Uterus (tissue), 3 donors: ENCODE measurements at regions not wholly inside any gene's neighbourhood (a gene's known extent, or its start where the extent isn't known, plus 50 kb on each side); places are given as distances from the start of the nearest gene placed in this dataset.

Source experiments
- DNase-seq, 2 donors: peaks; one replicate each; pipeline ENCODE4 v3.0.0-alpha.2; 2019 to 2020
- H3K27ac ChIP-seq, 2 donors: fragments of 200-600 bp; sonication (generic); 1 replicate in 1 of 2; 2 replicates in 1 of 2; pipeline ENCODE4 v1.5.1; 2016 to 2018
- H3K27me3 ChIP-seq, 2 donors: fragments of 200-600 bp; sonication (generic); one replicate each; pipeline ENCODE4 v1.5.1; 2018 to 2019; ENCODE audit warnings: control low read depth in 1 of 2
- H3K36me3 ChIP-seq, 2 donors: fragments of 200-600 bp; sonication (generic); one replicate each; pipeline ENCODE4 v1.5.1; 2019; ENCODE audit warnings: control low read depth in 1 of 2
- H3K4me1 ChIP-seq, 2 donors: fragments of 200-600 bp; sonication (generic); one replicate each; pipeline ENCODE4 v1.5.1; 2018 to 2019; ENCODE audit warnings: control low read depth in 1 of 2
- H3K4me3 ChIP-seq, 2 donors: fragments of 200-600 bp; sonication (generic); 1 replicate in 1 of 2; 2 replicates in 1 of 2; pipeline ENCODE4 v1.5.1; 2018 to 2019; ENCODE audit warnings: mild to moderate bottlenecking in 1 of 2
- H3K9me3 ChIP-seq, 2 donors: fragments of 200-600 bp; sonication (generic); one replicate each; pipeline ENCODE4 v1.5.1; 2019; ENCODE audit warnings: control low read depth in 1 of 2
- CTCF ChIP-seq, 4 experiments: fragments of 200-600 bp in 2 of 4; fragments of 450-650 bp in 2 of 4; sonication (generic) in 2 of 4; IDR thresholded peaks; one replicate each; pipeline ENCODE4 v1.5.1; 2016 to 2019; ENCODE audit warnings: antibody characterized with exemption in 4 of 4, mild to moderate bottlenecking in 2 of 4, moderate library complexity in 1 of 4
- POLR2A ChIP-seq, 2 donors: fragments of 450-650 bp; IDR thresholded peaks; one replicate each; pipeline ENCODE4 v1.6.1; 2016; ENCODE audit warnings: antibody characterized with exemption in 2 of 2, mild to moderate bottlenecking in 1 of 2, moderate library complexity in 1 of 2
- intact Hi-C: fragments of 100-400 bp; cut with DNase I; formaldehyde crosslinking; loops from one replicate; pipeline ENCODE4 v1.15.1; 2023; ENCODE audit warnings: low total_unique reads
- donor health status: DM: yes; HTN: yes; CAD: no.

GRCh38 chr5:61828856-61829255 is 477.1 kb upstream of the KIF2A start:
- Histone ChIP-seq H3K4me3 (no peak overlapping the region), H3K27me3 (no peaks in the 10 kb centered on the region), H3K36me3 (no peaks in the 10 kb centered on the region), H3K4me1 (no peaks in the 10 kb centered on the region), H3K9me3 (no peaks in the 10 kb centered on the region), H3K27ac (no peak overlapping the region)
- intact Hi-C loops = no loop called here
- no peak for DNase-seq
- no peak for TF ChIP-seq POLR2A (IDR thresholded peaks at IDR 0.05)
- TF ChIP-seq CTCF (IDR thresholded peaks at IDR 0.05) = no peak

GRCh38 chr5:61831736-61832135 is 474.3 kb upstream of the KIF2A start:
- Histone ChIP-seq H3K27me3 (no peaks in the 10 kb centered on the region), H3K9me3 (no peaks in the 10 kb centered on the region), H3K4me1 (no peaks in the 10 kb centered on the region), H3K27ac (no peak overlapping the region), H3K36me3 (no peaks in the 10 kb centered on the region), H3K4me3 (no peak overlapping the region)
- no peak for DNase-seq
- intact Hi-C loops = no loop called here
- TF ChIP-seq POLR2A (IDR thresholded peaks at IDR 0.05) (no peak), CTCF (IDR thresholded peaks at IDR 0.05) (no peak)

- no peak overlapping the region for H3K27ac ChIP-seq
- DNase-seq = no peak
These were observed 468.2 kb upstream of the KIF2A start for GRCh38 chr5:61837788-61838187.

DNA sequence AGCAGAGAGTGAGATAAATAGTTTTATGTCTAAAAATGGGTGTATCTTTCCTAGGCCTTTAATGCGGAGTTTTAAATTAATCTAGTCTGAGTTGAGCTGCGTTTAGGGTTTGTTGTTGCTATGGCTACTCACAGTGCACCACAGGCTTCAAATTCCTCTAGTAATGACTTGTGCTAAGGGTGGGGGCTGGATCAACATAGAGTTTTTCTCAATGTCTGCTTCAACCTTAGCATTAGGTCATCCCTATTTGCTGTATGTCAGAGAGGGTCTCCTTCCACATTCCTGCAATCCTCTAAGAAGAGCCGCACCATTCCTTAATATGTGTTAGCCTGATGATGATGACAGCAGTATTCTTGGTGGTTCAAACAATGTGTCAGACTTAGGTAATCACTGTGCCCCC is 465.6 kb upstream of the KIF2A start:
- no peak for DNase-seq
- no peak for TF ChIP-seq POLR2A (IDR thresholded peaks at IDR 0.05)
- Histone ChIP-seq H3K36me3 (no peaks in the 10 kb centered on the region), H3K4me3 (no peak overlapping the region), H3K9me3 (no peaks in the 10 kb centered on the region), H3K27ac (no peak overlapping the region), H3K27me3 (no peaks in the 10 kb centered on the region), H3K4me1 (no peaks in the 10 kb centered on the region)
- intact Hi-C loops = no loop called here

More at GRCh38 chr5:61837788-61838187, 468.2 kb upstream of the KIF2A start:
- Histone ChIP-seq H3K36me3 (no peaks in the 10 kb centered on the region), H3K4me1 (no peaks in the 10 kb centered on the region), H3K27me3 (no peaks in the 10 kb centered on the region), H3K9me3 (no peaks in the 10 kb centered on the region), H3K4me3 (no peak overlapping the region)
- TF ChIP-seq POLR2A (IDR thresholded peaks at IDR 0.05) (no peak), CTCF (IDR thresholded peaks at IDR 0.05) (no peak)
- intact Hi-C loops = no loop called here

- TF ChIP-seq CTCF (IDR thresholded peaks at IDR 0.05) = no peak
- no peak for TF ChIP-seq POLR2A (IDR thresholded peaks at IDR 0.05)
- no peaks in the 10 kb centered on the region for H3K27me3 ChIP-seq
- no peak for DNase-seq
- intact Hi-C loops = no loop called here
- no peaks in the 10 kb centered on the region for H3K4me1 ChIP-seq
- H3K36me3 ChIP-seq = no peaks in the 10 kb centered on the region
- H3K4me3 ChIP-seq = no peak overlapping the region
- H3K27ac ChIP-seq = no peak overlapping the region
- H3K9me3 ChIP-seq = no peaks in the 10 kb centered on the region
These were observed 463.2 kb upstream of the KIF2A start for GRCh38 chr5:61842840-61843239.

DNA sequence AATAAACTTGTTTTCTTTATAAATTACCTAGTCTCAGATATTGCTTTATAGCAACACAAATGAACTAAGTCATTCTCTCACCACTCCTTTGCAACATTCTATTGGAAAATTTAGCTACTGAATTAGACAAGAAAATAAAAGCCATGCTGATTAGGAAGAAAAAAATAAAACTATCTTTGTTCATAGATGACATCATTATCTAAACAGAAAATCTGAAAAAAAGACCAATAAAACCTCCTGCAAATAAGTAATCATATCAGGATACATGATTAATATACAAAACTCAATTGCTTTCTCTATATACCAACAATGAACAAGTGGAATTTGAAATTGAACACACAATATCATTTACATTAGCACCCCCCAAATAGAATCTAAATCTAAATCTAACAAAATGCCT is 455.3 kb upstream of the KIF2A start:
- H3K27me3 ChIP-seq = no peaks in the 10 kb centered on the region
- DNase-seq = no peak
- H3K4me3 ChIP-seq = no peak overlapping the region
- no peak overlapping the region for H3K27ac ChIP-seq
- no peaks in the 10 kb centered on the region for H3K36me3 ChIP-seq
- intact Hi-C loops = no loop called here
- H3K4me1 ChIP-seq = no peaks in the 10 kb centered on the region
- no peaks in the 10 kb centered on the region for H3K9me3 ChIP-seq
- TF ChIP-seq CTCF (IDR thresholded peaks at IDR 0.05) (no peak), POLR2A (IDR thresholded peaks at IDR 0.05) (no peak)
